SK-N-SH treated with all-trans-retinoic acid at 6 μM for 48 hours (cell line): ENCODE measurements at regions not wholly inside any gene's neighbourhood (a gene's known extent, or its start where the extent isn't known, plus 50 kb on each side); places are given as distances from the start of the nearest gene placed in this dataset.

Source experiments
- ARNTL ChIP-seq: fragments of 450-650 bp; formaldehyde crosslinking; IDR thresholded peaks from 2 replicates; pipeline ENCODE4 v1.5.0; 2020; ENCODE audit warnings: low read depth, mild to moderate bottlenecking, moderate library complexity, borderline replicate concordance
- ESRRG ChIP-seq: fragments of 250-450 bp; sonication (Bioruptor Pico); IDR thresholded peaks from 2 replicates; pipeline ENCODE4 v1.6.1; 2021; ENCODE audit warnings: mild to moderate bottlenecking
- RARB ChIP-seq: fragments of 250-450 bp; sonication (Bioruptor Pico); IDR thresholded peaks from 2 replicates; pipeline ENCODE4 v1.8.0; 2021; ENCODE audit warnings: mild to moderate bottlenecking, moderate library complexity
- SNAI2 ChIP-seq: fragments of 250-450 bp; sonication (Bioruptor Pico); IDR thresholded peaks from 2 replicates; pipeline ENCODE4 v1.5.0; 2020; ENCODE audit warnings: mild to moderate bottlenecking, moderate library complexity
- TCF4 ChIP-seq: fragments of 250-450 bp; sonication (Bioruptor Pico); IDR thresholded peaks from 2 replicates; pipeline ENCODE4 v1.8.0; 2021; ENCODE audit warnings: mild to moderate bottlenecking, moderate library complexity, borderline replicate concordance
- ZNF565 ChIP-seq: fragments of 450-650 bp; formaldehyde crosslinking; conservative IDR thresholded peaks from 2 replicates; pipeline ENCODE4 v1.5.0; 2020; ENCODE audit warnings: low read depth, mild to moderate bottlenecking, moderate library complexity
- ZNF8 ChIP-seq: fragments of 450-650 bp; formaldehyde crosslinking; IDR thresholded peaks from 2 replicates; pipeline ENCODE4 v1.5.0; 2020; ENCODE audit warnings: mild to moderate bottlenecking, moderate library complexity
- TF ChIP-seq, protein P1 (sequence below): fragments of 250-450 bp; sonication (Bioruptor Pico); IDR thresholded peaks from 2 replicates; pipeline ENCODE4 v1.8.0; 2020; ENCODE audit warnings: mild to moderate bottlenecking, moderate library complexity, borderline replicate concordance

- TF ChIP-seq ARNTL (CRISPR knock-in tag) (no peak), TCF4 (CRISPR knock-in tag) (no peak), ZNF8 (CRISPR knock-in tag) (no peak), RARB (no peak), SNAI2 (CRISPR knock-in tag) (no peak), ESRRG (CRISPR knock-in tag) (no peak), ZNF565 (no peak)
- TF ChIP-seq, protein P1, sequence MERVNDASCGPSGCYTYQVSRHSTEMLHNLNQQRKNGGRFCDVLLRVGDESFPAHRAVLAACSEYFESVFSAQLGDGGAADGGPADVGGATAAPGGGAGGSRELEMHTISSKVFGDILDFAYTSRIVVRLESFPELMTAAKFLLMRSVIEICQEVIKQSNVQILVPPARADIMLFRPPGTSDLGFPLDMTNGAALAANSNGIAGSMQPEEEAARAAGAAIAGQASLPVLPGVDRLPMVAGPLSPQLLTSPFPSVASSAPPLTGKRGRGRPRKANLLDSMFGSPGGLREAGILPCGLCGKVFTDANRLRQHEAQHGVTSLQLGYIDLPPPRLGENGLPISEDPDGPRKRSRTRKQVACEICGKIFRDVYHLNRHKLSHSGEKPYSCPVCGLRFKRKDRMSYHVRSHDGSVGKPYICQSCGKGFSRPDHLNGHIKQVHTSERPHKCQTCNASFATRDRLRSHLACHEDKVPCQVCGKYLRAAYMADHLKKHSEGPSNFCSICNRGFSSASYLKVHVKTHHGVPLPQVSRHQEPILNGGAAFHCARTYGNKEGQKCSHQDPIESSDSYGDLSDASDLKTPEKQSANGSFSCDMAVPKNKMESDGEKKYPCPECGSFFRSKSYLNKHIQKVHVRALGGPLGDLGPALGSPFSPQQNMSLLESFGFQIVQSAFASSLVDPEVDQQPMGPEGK (CRISPR knock-in tag): no peak
Measured at GRCh38 chr18:67692811-67693210, 176.3 kb upstream of the DSEL start.
